GM19240 (cell line): ENCODE measurements at regions not wholly inside any gene's neighbourhood (a gene's known extent, or its start where the extent isn't known, plus 50 kb on each side); places are given as distances from the start of the nearest gene placed in this dataset.
"Not testable (repeated sequence)": the region's sequence is repeated elsewhere in the genome, so short reads cannot be mapped to it uniquely, and the experiment has no call there.

Experiments
- DNase-seq: peaks from one replicate; pipeline ENCODE4 v3.0.0; 2011; ENCODE audit warnings: low spot score; ENCODE audit not compliant: insufficient read length

GRCh38 chr6:71589254-71589653 is 297.1 kb upstream of the RIMS1 start:
- DNase-seq: no peak

GRCh38 chr6:71592643-71593042 is 293.7 kb upstream of the RIMS1 start:
- DNase-seq: no peak

GRCh38 chr6:71599359-71599758 is 287.0 kb upstream of the RIMS1 start:
- DNase-seq: no peak

- DNase-seq: no peak
Measured at GRCh38 chr6:71602385-71603007, 283.9 kb upstream of the RIMS1 start.

- no peak for DNase-seq
Measured at GRCh38 chr6:71603021-71603420, 283.3 kb upstream of the RIMS1 start.

- DNase-seq: no peak
Measured at GRCh38 chr6:71608646-71609045, 277.7 kb upstream of the RIMS1 start.

GRCh38 chr6:71619836-71620235 is 266.5 kb upstream of the RIMS1 start:
- no peak for DNase-seq

GRCh38 chr6:71621918-71622519 is 264.3 kb upstream of the RIMS1 start:
- DNase-seq: no peak

- DNase-seq: no peak
Measured at GRCh38 chr6:71642120-71642519, 244.2 kb upstream of the RIMS1 start.

- no peak for DNase-seq
Measured at GRCh38 chr6:71642793-71643192, 243.6 kb upstream of the RIMS1 start.

GRCh38 chr6:71645299-71645698 is 241.1 kb upstream of the RIMS1 start:
- no peak for DNase-seq

GRCh38 chr6:71649915-71650314 is 236.4 kb upstream of the RIMS1 start:
- DNase-seq: no peak

- no peak for DNase-seq
Measured at GRCh38 chr6:71651636-71652035, 234.7 kb upstream of the RIMS1 start.

GRCh38 chr6:71656121-71656520 is 230.2 kb upstream of the RIMS1 start:
- no peak for DNase-seq

- no peak for DNase-seq
Measured at GRCh38 chr6:71665931-71666330, 220.4 kb upstream of the RIMS1 start.

- no peak for DNase-seq
Measured at GRCh38 chr6:71672876-71673275, 213.5 kb upstream of the RIMS1 start.

GRCh38 chr6:71675386-71675785 is 211.0 kb upstream of the RIMS1 start:
- no peak for DNase-seq

GRCh38 chr6:71676298-71676697 is 210.1 kb upstream of the RIMS1 start:
- no peak for DNase-seq

- no peak for DNase-seq
Measured at GRCh38 chr6:71678091-71678490, 208.3 kb upstream of the RIMS1 start.

GRCh38 chr6:71681234-71681867 is 205.0 kb upstream of the RIMS1 start:
- DNase-seq: no peak

GRCh38 chr6:71686021-71686677 is 200.2 kb upstream of the RIMS1 start:
- not testable (repeated sequence) for DNase-seq

- DNase-seq: no peak
Measured at GRCh38 chr6:71698702-71699101, 187.6 kb upstream of the RIMS1 start.
